ENCODE measurements at regions not wholly inside any gene's neighbourhood (a gene's known extent, or its start where the extent isn't known, plus 50 kb on each side); places are given as distances from the start of the nearest gene placed in this dataset.
"Not testable (repeated sequence)": the region's sequence is repeated elsewhere in the genome, so short reads cannot be mapped to it uniquely, and the experiment has no call there.

- no peak for DNase-seq (ENCODE audit: low read depth)
Measured at GRCh38 chr18:22284581-22285360, 115.4 kb downstream of the GATA6 start.

GRCh38 chr18:22283855-22284254 lies 114.5 kb downstream of the GATA6 start:
- not testable (repeated sequence) for DNase-seq (ENCODE audit: low read depth)

- no peak for DNase-seq (ENCODE audit: low read depth)
Measured at GRCh38 chr18:22283397-22283796, 114.0 kb downstream of the GATA6 start.

- DNase-seq (ENCODE audit: low read depth) = no peak
Measured at GRCh38 chr18:22283116-22283395, 113.7 kb downstream of the GATA6 start.

- peak; percentile 64 for DNase-seq (ENCODE audit: low read depth)
Measured at GRCh38 chr18:22282311-22283115, 113.1 kb downstream of the GATA6 start.

- DNase-seq (ENCODE audit: low read depth) = no peak
Measured at GRCh38 chr18:22280453-22280750, 111.0 kb downstream of the GATA6 start.

- DNase-seq (ENCODE audit: low read depth) = no peak
Measured at GRCh38 chr18:22279741-22280452, 110.5 kb downstream of the GATA6 start.

GRCh38 chr18:22278798-22279197 lies 109.4 kb downstream of the GATA6 start:
- no peak for DNase-seq (ENCODE audit: low read depth)

GRCh38 chr18:22277758-22278157 lies 108.4 kb downstream of the GATA6 start:
- DNase-seq (ENCODE audit: low read depth) = no peak

GRCh38 chr18:22276334-22276713 lies 106.9 kb downstream of the GATA6 start:
- DNase-seq (ENCODE audit: low read depth) = no peak

- no peak for DNase-seq (ENCODE audit: low read depth)
Measured at GRCh38 chr18:22275706-22276333, 106.4 kb downstream of the GATA6 start.

GRCh38 chr18:22273101-22274039 lies 104.0 kb downstream of the GATA6 start:
- DNase-seq (ENCODE audit: low read depth) = no peak

GRCh38 chr18:22272242-22272641 lies 102.9 kb downstream of the GATA6 start:
- DNase-seq (ENCODE audit: low read depth) = no peak

GRCh38 chr18:22271030-22271429 lies 101.6 kb downstream of the GATA6 start:
- no peak for DNase-seq (ENCODE audit: low read depth)

GRCh38 chr18:22268641-22269128 lies 99.3 kb downstream of the GATA6 start:
- no peak for DNase-seq (ENCODE audit: low read depth)

GRCh38 chr18:22267697-22268096 lies 98.3 kb downstream of the GATA6 start:
- no peak for DNase-seq (ENCODE audit: low read depth)

- no peak for DNase-seq (ENCODE audit: low read depth)
Measured at GRCh38 chr18:22267225-22267624, 97.8 kb downstream of the GATA6 start.

GRCh38 chr18:22265838-22266237 lies 96.4 kb downstream of the GATA6 start:
- DNase-seq (ENCODE audit: low read depth) = no peak

- DNase-seq (ENCODE audit: low read depth) = no peak
Measured at GRCh38 chr18:22260208-22260820, 90.9 kb downstream of the GATA6 start.

GRCh38 chr18:22257022-22257543 lies 87.7 kb downstream of the GATA6 start:
- no peak for DNase-seq (ENCODE audit: low read depth)

GRCh38 chr18:22254088-22254487 lies 84.7 kb downstream of the GATA6 start:
- no peak for DNase-seq (ENCODE audit: low read depth)

Measured in HS-5 (cell line).